Activated CD4-positive, alpha-beta T cell treated with anti-CD3 and anti-CD28 coated beads, Interleukin-2, amount 50 U/mL, for 48 hours (primary cell): ENCODE measurements at regions not wholly inside any gene's neighbourhood (a gene's known extent, or its start where the extent isn't known, plus 50 kb on each side); places are given as distances from the start of the nearest gene placed in this dataset.
"Not testable (repeated sequence)": the region's sequence is repeated elsewhere in the genome, so short reads cannot be mapped to it uniquely, and the experiment has no call there.

Source experiments
- DNase-seq, 2 experiments: peaks; one replicate each; pipeline ENCODE4 v3.0.0-alpha.2; 2020

- no peak for DNase-seq
Observed at GRCh38 chr11:57871231-57871630, 109.6 kb downstream of the CTNND1 start.

- no peak for DNase-seq
Observed at GRCh38 chr11:57873196-57873911, 111.8 kb downstream of the CTNND1 start.

DNA sequence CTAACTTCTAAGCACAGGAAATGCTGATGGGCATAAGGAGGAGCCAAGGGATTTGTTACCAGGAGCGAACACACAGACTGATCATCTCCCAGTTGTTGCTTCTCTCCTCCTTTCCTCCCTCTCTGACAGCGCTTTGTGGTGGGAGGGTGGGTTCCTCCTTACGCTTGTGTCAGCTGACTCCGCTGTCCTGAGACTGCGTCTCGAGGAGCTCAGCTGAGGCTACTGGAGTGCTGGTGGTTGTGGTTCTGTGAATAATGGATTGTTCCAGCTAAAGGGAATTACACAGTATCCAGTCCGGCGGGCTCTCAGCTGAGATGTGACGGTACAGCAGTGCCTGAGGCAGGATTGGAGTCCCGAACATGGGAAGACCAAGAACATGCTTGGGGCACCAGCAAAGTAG lies 113.4 kb downstream of the CTNND1 start:
- no peak for DNase-seq

DNA sequence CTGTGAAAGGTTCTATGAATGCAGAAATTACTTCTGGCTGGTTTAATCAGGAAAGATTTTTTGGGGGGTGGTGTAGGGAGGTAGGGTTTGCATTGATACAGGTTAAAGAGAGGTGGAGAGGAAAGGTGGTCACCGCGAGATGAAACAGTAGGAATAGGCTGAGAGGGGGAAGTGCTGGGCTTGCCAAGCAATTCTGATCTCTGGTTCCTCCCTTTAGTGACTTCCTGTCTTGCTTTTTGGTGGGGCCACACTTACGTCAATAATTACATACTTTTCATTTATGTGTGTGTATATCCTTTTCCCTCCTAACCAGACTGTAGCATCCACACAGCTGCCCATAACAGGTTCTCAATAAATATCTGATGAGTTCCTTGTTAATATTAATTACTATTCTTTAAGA lies 120.0 kb downstream of the CTNND1 start:
- no peak for DNase-seq

DNA sequence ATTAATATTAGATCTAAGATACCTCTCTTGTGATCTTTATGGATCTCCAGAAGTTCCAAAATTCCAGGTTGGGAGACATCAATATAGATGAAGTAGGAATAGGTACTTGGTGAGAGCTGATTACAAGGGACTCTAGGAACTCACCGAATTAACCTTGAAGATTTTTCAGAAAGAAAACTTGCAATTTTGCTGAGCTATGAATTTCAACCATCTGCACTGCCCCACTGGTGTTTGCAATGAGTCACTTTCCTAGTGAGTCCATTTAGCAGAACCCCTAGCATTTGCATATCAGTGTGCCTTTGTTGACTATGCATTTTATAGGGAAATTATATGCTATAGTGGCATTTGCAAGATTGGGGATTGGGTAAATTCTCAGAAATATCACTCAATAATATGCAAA lies 122.0 kb downstream of the CTNND1 start:
- no peak for DNase-seq

GRCh38 chr11:57885298-57886050 lies 123.9 kb downstream of the CTNND1 start:
- no peak for DNase-seq

DNA sequence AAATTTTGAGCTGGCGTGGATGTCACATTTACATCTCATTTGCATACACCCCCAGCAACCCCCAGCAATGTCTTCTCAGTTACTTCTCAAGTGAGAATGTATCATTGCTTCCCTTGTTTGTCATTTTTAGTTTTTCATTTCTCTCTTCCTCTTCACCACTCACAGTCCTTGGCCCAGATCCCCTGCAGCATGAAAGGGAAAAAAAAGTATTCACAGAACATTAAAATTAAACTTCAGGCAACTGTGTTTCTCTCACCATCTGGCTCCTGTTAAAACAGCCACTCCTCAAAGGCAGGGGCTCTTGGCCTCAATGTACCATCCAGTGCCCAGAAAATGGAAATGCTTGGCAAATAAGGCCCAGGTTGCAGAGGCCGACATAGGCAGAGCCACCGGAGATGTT lies 126.8 kb downstream of the CTNND1 start:
- DNase-seq, result no peak

DNA sequence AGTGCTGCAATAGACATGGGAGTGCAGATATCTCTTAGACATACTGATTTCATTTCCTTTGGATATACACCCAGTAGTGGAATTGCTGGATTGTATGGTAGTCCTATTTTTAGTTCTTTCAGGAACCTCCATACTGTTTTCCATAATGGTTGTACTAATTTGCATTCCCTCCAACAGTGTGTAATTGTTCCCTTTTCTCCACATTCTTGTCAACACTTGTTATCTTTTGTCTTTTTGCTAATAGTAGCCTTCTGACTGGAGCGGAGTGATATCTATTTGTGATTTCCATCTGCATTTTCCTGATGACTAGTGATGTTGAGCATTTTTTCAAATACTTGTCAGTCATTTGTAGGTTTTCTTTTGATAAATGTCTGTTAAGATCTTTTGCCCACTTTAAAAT lies 128.9 kb downstream of the CTNND1 start:
- DNase-seq, result no peak

DNA sequence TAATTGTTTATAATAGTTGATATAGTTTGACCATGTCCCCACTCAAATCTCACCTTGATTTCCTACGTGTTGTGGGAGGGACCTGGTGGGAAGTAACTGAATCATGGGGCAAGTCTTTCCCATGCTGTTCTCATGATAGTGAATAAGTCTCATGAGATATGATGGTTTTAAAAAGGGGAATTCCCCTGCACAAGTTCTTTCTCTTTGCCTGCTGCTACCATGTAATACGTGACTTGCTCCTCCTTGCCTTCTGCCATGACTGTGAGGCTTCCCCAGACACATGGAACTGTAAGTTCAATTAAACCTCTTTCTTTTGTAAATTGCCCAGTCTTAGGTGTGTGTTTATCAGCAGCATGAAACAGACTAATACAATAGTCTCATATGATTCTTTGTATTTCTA lies 130.5 kb upstream of the OR9Q1 start:
- DNase-seq, result not testable (repeated sequence)

DNA sequence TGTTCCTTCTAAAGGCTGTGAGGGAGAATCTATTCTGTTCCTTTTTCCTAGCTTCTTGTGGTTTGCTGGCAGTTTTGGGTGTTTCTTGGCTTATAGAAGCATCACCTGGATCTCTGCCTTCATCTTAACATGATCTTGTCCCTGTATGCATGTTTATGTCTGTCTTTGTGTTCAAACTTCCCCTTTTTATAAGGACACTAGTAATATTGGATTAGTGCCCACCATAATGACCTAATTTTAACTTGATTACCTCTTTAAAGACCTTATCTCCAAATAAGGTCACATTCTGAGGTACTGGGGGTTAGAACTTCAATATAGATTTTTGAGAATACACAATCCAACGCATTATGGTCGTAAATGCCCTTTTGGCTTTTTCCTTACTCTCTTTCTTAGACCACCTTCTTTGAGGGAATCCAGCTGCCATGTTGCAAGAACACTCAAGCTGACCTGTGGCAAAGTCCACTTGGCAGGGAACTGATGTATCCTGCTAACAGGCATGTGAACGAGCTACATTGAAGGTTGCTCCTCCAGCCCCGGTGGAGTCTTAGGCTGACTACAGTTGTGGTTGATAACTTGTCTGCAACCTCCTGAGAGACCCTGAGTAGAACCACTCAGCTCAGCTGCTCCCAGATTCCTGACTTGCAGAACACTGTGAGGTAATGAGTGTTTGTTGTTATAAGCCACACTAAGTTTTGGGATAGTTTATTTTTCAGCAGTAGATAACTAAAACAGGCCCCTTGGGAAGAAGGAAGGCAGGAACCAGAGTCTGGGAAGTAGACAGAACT lies 127.1 kb upstream of the OR9Q1 start:
- DNase-seq, result no peak

DNA sequence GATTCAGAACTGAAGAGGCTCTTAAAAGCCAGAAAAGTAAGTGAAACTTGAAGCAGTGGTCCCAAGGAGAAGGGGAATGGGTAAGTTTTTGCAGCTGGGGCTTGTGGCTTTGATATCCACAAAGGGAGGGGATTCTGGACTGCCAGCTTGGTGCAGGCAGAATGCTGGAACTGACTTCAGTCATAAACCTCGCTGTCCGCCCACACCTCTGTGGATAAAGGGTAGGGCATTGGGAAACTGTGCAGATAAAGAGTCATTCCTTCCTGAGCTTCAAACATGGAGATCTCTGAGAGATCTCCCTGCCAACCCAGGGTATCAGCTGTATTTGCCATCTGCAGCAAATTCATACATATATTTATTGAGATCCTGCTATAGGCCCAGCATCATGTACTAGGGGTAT lies 124.3 kb upstream of the OR9Q1 start:
- no peak for DNase-seq

GRCh38 chr11:57900320-57900719 lies 123.4 kb upstream of the OR9Q1 start:
- no peak for DNase-seq

GRCh38 chr11:57901278-57901677 lies 122.4 kb upstream of the OR9Q1 start:
- DNase-seq, result no peak

DNA sequence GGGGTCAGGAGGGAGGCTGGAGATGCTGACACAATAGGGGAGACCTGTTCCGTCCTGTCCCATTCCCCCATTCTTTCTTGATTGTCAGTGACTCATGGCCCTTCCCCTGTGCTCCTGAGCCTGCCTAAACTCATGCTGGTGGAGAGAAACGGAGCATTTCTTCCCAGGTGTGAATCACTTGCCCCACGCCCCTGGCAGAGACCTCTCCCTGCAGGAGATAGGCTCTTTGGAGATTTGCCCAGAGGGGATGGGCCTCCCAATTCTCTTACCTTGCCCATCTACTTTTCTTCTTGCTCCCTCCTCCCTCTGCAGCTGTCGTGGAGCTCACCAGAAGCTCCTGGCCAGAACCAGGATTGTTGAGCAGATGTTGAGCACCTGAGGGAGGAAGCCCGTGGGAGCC lies 121.9 kb upstream of the OR9Q1 start:
- no peak for DNase-seq

- DNase-seq, result no peak
Observed at GRCh38 chr11:57903011-57903410, 120.7 kb upstream of the OR9Q1 start.

- DNase-seq, result peak; percentile 10 to 17
Observed at GRCh38 chr11:57903441-57904123, 120.1 kb upstream of the OR9Q1 start.

DNA sequence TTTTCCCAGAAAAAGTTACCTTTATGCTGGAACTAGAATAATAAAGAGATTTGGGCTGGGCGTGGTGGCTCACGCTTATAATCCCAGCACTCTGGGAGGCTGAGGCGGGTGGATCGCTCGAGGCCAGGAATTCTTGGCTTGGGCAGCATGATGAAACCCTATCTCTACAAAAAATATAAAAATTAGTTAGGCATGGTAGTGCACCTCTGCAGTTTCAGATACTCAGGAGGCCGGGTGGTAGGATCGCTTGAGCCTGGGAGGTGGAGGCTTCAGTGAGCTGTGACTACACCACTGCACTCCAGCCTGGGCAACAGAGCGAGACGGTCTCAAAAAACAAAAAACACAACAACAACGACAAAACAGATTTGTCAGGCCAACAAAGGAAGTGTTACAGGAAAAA lies 119.3 kb upstream of the OR9Q1 start:
- no peak for DNase-seq

GRCh38 chr11:57905439-57905838 lies 118.2 kb upstream of the OR9Q1 start:
- no peak for DNase-seq

DNA sequence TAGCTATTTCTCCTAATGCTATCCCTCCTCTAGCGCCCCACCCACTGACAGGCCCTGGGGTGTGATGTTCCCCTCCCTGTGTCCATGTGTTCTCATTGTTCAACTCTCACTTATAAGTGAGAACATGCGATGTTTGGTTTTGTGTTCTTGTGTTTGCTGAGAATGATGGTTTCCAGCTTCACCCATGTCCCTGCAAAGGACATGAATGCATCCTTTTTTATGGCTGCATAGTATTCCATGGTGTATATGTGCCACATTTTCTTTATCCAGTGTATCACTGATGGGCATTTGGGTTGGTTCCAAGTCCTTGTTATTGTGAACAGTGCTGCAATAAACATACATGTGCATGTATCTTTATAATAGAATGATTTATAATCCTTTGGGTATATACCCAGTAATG lies 115.3 kb upstream of the OR9Q1 start:
- DNase-seq, result not testable (repeated sequence)

DNA sequence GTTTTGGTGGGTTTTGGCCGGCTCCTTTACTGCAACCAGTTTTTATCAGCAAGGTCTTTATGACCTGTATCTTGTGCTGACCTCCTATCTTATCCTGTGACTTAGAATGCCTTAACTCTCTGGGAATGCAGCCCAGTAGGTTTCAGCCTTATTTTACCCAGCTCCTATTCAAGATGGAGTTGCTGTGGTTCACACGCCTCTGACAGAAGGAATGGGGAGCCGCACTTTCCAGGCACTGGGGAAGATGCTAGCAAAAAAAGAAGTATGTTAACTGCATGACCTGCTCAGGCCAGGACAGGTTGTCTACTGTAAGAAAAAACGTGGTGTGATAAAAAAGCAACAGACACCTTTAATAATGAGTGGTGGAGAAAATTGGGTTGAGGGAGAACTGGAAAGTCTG lies 112.2 kb upstream of the OR9Q1 start:
- not testable (repeated sequence) for DNase-seq

DNA sequence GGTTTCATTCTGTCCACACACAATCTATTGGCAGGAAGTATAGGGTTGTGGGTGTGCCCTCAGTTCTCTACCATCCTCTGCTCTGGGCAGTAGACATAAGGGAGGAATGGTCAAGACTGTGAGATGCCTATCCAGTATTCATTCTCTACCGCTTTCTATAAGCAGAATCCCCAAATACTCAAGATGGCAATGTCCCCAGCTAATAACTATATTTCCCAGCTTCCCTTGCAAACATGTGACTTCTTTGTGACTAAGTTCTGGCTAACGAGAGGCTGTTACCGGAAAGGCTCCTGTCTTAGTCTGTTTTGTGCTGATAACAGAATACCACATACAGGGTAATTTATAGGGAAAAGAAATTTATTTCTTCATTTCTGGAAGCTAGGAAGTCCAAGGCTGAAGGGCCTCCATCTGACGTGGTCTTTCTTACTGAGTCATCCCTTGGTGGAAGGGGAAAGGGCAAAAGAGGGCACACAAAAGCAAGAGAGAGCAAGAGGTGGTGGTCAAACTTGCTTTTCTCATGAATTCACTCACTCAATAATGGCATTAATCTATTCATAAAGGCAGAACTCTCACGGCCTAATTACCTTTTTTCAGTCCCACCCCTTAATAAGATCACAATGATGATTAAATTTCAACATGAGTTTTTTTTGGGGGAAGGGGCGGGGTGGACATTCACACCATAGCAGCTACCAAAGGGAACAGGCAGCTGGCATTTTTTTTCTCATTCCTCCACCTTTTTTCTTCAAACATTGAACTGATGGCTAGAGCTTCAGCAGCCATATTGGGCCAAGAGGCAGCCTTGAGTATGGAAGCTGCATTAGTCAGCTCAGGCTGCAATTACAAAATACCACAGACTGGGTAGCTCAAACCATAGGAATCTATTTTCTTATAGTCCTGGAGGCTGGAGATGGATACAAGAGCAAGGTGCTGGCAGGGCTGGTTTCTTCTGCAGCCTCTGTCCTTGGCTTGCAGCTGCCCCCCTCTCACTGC lies 109.7 kb upstream of the OR9Q1 start:
- DNase-seq, result no peak

GRCh38 chr11:57917632-57918031 lies 106.0 kb upstream of the OR9Q1 start:
- DNase-seq, result no peak
